C4-2B (cell line): ENCODE measurements at regions not wholly inside any gene's neighbourhood (a gene's known extent, or its start where the extent isn't known, plus 50 kb on each side); places are given as distances from the start of the nearest gene placed in this dataset.

Experiments used
- H3K27ac ChIP-seq: fragments of 450-650 bp; 2 replicates; pipeline ENCODE4 v1.5.1; 2017
- ZFX ChIP-seq: fragments of 450-650 bp; IDR thresholded peaks from 2 replicates; pipeline ENCODE4 v1.6.1; 2017
- TF ChIP-seq, protein P1 (sequence below): fragments of 450-650 bp; conservative IDR thresholded peaks from 2 replicates; pipeline ENCODE4 v1.5.1; 2017; ENCODE audit warnings: mild to moderate bottlenecking

DNA sequence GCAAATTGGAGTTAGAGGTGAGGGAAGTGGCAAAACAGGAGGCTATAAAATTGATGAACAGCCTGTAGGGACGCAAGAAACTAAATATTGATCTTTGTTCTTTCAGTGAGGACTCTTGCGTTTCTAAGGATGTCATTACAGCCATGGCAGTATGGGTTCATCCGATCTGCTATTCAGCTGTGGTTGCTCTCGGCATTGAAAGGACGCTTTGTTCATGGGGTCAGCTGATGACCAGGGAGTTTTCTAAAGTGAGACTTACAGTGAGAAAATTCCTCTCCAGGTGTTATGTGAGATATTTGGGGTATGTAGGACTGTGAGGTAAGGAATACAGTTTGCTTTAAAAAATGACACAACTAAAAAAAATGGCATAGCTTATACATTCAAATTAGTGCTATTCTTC is 52.7 kb upstream of the PELI1 start:
- no peak overlapping the region for H3K27ac ChIP-seq
- TF ChIP-seq, protein P1, sequence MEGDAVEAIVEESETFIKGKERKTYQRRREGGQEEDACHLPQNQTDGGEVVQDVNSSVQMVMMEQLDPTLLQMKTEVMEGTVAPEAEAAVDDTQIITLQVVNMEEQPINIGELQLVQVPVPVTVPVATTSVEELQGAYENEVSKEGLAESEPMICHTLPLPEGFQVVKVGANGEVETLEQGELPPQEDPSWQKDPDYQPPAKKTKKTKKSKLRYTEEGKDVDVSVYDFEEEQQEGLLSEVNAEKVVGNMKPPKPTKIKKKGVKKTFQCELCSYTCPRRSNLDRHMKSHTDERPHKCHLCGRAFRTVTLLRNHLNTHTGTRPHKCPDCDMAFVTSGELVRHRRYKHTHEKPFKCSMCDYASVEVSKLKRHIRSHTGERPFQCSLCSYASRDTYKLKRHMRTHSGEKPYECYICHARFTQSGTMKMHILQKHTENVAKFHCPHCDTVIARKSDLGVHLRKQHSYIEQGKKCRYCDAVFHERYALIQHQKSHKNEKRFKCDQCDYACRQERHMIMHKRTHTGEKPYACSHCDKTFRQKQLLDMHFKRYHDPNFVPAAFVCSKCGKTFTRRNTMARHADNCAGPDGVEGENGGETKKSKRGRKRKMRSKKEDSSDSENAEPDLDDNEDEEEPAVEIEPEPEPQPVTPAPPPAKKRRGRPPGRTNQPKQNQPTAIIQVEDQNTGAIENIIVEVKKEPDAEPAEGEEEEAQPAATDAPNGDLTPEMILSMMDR, result no peak
- TF ChIP-seq ZFX, result no peak

- H3K27ac ChIP-seq, result no peak overlapping the region
- TF ChIP-seq ZFX, result no peak
- TF ChIP-seq, protein P1, result no peak
Observed at GRCh38 chr2:64201151-64201550, 56.9 kb upstream of the PELI1 start.

GRCh38 chr2:64202206-64202845 is 58.1 kb upstream of the PELI1 start:
- no peak overlapping the region for H3K27ac ChIP-seq
- TF ChIP-seq, protein P1, result no peak
- TF ChIP-seq ZFX, result no peak

DNA sequence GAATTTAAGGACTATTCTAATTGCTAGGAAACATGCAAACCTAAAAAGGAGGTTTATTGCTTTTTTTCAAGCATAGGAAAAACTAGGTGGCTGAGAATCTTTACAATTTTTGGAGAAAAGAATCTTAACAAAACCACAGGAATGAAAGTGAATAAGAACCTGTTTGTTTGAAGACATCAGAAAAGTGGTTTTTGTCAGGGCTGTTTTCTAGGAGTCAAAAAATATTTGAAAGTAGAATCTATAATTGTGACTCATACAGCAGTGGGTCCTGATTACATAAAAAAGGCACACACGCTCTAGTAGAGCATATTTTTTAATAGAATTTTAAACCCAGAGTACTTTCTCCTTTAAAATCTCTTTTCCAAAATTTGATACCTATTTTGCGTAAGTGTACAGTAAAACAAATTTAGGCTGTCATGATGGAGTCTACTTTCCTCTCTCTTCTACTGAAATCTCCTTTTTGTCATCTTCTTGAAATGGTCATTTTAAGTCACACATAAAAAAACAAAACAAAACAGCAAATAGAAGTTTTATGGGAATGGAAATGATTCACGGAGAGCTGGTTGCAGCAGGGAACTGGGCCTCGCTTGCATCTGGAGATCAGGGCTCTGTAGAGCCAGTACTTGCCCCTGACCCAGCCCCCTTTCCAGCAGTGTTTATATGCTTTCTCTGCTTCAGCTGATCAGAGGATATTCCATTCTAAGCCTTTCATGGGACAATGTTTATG is 59.1 kb upstream of the PELI1 start:
- TF ChIP-seq, protein P1, result no peak
- no peak for TF ChIP-seq ZFX
- peak overlapping the region; percentile 53 for H3K27ac ChIP-seq

DNA sequence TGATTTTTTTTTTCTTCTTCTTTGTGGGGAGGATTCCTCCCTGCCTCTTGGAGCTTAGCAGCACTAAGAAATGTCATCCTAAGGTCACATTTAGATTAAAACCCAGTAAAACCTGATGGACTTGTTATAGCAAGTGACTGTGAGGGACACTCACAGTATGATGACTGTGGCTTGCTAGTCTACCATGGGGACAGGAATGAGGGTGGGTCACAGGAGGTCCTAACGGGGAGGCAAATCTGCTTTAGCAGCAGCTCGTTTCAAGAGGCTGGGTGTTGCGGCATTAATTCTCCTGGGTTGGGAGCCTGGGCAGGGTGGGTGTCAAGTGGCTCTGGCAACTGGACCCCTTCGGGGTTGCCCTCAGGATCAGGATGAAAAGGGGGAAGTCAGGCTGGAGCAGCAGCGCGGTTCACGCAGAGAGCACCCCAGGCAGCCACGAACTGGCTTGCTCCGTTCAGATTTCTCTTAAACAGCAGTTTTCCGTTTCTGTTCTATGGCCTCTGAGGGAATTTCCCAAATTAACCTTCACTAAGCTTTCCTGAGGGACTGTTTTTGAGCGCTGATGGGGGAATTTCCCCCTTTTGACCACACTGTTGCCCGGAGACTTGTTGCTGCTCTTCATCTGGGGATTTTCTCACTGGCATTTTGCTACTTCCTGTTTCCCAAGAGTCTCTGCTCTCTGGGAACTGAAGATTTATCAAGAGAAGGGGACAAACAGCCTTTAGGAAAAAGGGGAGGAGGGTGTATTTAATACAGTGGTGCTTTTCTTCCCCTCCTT is 59.8 kb upstream of the PELI1 start:
- no peak for TF ChIP-seq ZFX
- TF ChIP-seq, protein P1, result no peak
- peak overlapping the region; percentile 53 for H3K27ac ChIP-seq

DNA sequence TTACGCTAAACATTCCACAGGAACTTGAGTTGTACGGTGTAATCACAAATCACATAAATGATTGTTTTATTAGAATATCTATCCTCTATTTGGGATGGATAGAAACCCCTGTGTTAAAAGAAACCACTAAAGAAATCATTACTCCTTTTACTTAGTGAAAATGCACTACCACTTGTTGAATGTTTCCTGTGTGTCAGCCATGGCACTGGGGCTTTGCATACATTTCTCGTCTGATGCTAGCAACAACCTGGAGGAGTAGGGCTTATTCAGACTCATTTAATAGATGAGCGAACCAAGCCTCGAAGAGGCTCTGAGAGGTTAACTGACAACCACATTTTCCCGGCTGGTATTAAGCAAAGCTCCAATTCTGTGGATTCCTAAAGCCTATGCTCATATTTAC is 60.5 kb upstream of the PELI1 start:
- H3K27ac ChIP-seq, result no peak overlapping the region
- TF ChIP-seq, protein P1, result no peak
- TF ChIP-seq ZFX, result no peak

GRCh38 chr2:64205415-64205814 is 61.2 kb upstream of the PELI1 start:
- H3K27ac ChIP-seq, result no peak overlapping the region

More at GRCh38 chr2:64205415-64205814, 61.2 kb upstream of the PELI1 start:
- no peak for TF ChIP-seq ZFX
- TF ChIP-seq, protein P1, result no peak
